ENCODE measurements at regions not wholly inside any gene's neighbourhood (a gene's known extent, or its start where the extent isn't known, plus 50 kb on each side); places are given as distances from the start of the nearest gene placed in this dataset.

DNA sequence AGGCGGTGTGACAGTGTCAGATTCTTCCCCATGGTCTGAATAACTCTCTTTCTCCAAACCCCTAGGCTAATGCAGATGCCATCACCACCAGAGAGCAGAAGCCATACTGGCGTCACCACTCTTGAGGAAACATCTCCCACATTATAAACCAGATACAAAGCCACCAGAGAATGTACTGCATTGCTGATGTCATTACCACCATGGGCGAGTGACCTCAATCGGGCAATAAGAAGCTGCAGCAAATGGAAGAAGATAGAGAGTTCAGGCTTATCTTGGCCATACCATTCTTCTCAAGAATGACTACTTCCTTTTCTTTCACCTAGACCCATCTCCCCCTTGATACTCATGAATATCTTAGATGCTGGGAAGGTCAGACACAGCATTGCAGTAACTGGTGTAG is 1157.2 kb downstream of the TMEM121 start:
- Mint-ChIP-seq H3K27me3 (peaks cover 15% of the 10 kb centered on the region), H3K36me3 (ENCODE audit: low read depth) (no peaks in the 10 kb centered on the region), H3K4me3 (no peak overlapping the region), H3K9me3 (no peaks in the 10 kb centered on the region), H3K4me1 (ENCODE audit: low read depth) (no peaks in the 10 kb centered on the region), H3K27ac (no peak overlapping the region)
- DNase-seq (no peak), ATAC-seq (no peak)
- ChIA-PET CTCF (interaction anchor here (0.7 to 4.0 kb wide), 7 partner anchors 8 to 111 kb away, joined by 3 to 20 read pairs (median 5); no protein-coding TSS in a partner anchor), POLR2A (no interaction called here)
- TF ChIP-seq, protein P1, sequence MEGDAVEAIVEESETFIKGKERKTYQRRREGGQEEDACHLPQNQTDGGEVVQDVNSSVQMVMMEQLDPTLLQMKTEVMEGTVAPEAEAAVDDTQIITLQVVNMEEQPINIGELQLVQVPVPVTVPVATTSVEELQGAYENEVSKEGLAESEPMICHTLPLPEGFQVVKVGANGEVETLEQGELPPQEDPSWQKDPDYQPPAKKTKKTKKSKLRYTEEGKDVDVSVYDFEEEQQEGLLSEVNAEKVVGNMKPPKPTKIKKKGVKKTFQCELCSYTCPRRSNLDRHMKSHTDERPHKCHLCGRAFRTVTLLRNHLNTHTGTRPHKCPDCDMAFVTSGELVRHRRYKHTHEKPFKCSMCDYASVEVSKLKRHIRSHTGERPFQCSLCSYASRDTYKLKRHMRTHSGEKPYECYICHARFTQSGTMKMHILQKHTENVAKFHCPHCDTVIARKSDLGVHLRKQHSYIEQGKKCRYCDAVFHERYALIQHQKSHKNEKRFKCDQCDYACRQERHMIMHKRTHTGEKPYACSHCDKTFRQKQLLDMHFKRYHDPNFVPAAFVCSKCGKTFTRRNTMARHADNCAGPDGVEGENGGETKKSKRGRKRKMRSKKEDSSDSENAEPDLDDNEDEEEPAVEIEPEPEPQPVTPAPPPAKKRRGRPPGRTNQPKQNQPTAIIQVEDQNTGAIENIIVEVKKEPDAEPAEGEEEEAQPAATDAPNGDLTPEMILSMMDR (IDR thresholded peaks at IDR 0.05), result no peak
- intact Hi-C loops (cut with micrococcal nuclease), result no loop called here

DNA sequence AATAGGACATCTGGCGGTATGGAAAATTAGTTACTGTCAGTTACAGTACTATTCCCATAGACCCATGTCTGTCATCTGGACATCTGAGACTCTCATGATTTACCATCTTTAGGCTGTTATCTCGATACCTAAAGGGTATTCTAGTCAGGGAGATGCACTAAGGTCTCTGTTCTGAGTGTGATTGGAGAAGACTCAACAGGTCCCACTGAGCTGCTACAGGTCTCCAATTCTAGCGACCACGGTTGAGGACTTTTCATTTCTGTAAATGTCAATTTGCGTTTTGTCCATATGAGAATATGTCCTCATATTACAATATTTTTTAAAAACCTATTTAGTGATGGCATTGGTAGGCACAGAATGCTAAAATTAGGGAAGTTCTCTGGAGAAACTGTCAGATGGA is 1160.2 kb downstream of the TMEM121 start:
- H3K27ac Mint-ChIP-seq, result no peak overlapping the region
- no peak for DNase-seq
- CTCF ChIA-PET, result interaction anchor here (1.0 kb wide), 1 partner anchor 11 kb away, joined by 3 read pairs; no protein-coding TSS in a partner anchor
- intact Hi-C loops (cut with micrococcal nuclease), result no loop called here
- TF ChIP-seq, protein P1 (IDR thresholded peaks at IDR 0.05), result no peak
- POLR2A ChIA-PET, result no interaction called here
- ATAC-seq, result no peak
- no peaks in the 10 kb centered on the region for H3K9me3 Mint-ChIP-seq
- no peak overlapping the region for H3K4me3 Mint-ChIP-seq
- H3K36me3 Mint-ChIP-seq (ENCODE audit: low read depth), result no peaks in the 10 kb centered on the region
- peaks cover 12% of the 10 kb centered on the region for H3K4me1 Mint-ChIP-seq (ENCODE audit: low read depth)
- H3K27me3 Mint-ChIP-seq, result peaks cover 14% of the 10 kb centered on the region

DNA sequence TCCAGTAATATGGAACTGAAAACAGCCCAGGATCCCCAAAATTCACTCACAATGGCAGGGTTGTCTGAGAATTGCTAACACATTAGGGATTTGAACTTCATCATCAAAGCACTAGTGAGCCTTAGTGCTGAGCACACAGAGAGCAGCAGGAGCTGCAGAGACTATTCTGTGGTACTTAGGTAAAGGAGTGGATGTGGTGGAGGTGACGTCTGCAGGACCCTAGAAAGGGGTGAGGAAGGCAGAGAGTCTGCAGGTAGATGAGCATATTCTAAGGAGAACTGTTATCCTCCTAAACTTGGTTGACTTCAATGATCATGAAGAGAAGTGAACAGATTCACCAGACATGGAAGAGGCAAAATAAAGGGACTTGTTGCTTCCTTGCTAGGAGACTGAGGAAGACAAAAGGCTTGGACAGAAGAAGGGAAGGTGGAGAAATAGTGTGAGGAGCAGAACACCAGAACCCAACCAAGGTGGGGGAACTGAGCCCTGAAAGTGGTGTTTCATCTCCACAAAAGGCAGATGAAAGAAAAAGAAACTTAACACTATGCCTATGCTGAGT is 1164.0 kb downstream of the TMEM121 start:
- Mint-ChIP-seq H3K36me3 (ENCODE audit: low read depth) (no peaks in the 10 kb centered on the region), H3K9me3 (no peaks in the 10 kb centered on the region), H3K4me1 (ENCODE audit: low read depth) (peaks cover 20% of the 10 kb centered on the region), H3K27me3 (peaks cover 4% of the 10 kb centered on the region), H3K4me3 (no peak overlapping the region), H3K27ac (no peak overlapping the region)
- CTCF ChIA-PET, result interaction anchor here (1.0 to 5.3 kb wide), 12 partner anchors 11 to 50 kb away, joined by 3 to 44 read pairs (median 8); no protein-coding TSS in a partner anchor
- no peak for ATAC-seq
- no peak for DNase-seq
- POLR2A ChIA-PET, result no interaction called here
- intact Hi-C loops (cut with micrococcal nuclease), result no loop called here
- TF ChIP-seq, protein P1 (IDR thresholded peaks at IDR 0.05), result no peak

DNA sequence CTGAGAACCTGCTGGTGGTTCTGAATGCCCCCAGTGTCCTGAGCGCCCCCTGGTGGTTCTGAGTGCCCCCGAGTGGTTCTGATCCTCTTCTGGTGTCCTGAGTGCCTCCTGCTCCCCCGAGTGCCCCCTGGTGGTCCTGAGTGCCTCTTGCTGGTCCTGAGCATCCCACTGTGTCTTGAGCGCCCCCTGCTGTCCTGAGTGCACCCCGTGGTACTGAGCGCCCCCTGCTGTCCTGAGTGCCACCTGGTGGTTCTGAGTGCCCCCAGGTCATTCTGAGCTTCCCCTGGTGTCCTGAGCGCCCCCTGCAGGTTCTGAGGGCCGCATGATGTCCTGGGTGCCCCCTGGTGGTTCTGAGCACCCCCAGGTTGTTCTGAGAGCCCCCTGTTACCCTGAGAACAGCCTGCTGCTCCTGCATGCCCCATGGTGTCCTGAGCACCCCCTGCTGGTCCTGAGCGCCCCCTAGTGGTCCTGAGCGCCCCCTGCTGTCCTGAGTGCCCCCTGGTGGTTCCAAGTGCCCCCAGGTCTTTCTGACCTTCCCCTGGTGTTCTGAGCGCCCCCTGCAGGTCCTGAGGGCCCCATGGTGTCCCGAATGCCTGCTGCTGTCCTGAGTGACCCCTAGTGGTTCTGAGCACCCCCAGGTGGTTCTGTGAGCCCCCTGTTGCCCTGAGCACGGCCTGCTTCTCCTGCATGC is 1165.4 kb downstream of the TMEM121 start:
- peaks cover 22% of the 10 kb centered on the region for H3K4me1 Mint-ChIP-seq (ENCODE audit: low read depth)
- intact Hi-C loops (cut with micrococcal nuclease), result no loop called here
- no peak overlapping the region for H3K4me3 Mint-ChIP-seq
- peaks cover 2% of the 10 kb centered on the region for H3K27me3 Mint-ChIP-seq
- POLR2A ChIA-PET, result interaction anchor here (1.5 kb wide), 2 partner anchors 12 to 28 kb away, joined by 3 read pairs; no protein-coding TSS in a partner anchor
- H3K36me3 Mint-ChIP-seq (ENCODE audit: low read depth), result no peaks in the 10 kb centered on the region
- CTCF ChIA-PET, result interaction anchor here (0.6 to 5.3 kb wide), 26 partner anchors 8 to 275 kb away, joined by 3 to 44 read pairs (median 5); no protein-coding TSS in a partner anchor
- TF ChIP-seq, protein P1 (IDR thresholded peaks at IDR 0.05), result peak; percentile 81
- peak; percentile 96 for DNase-seq
- H3K27ac Mint-ChIP-seq, result no peak overlapping the region
- peak; percentile 78 for ATAC-seq
- H3K9me3 Mint-ChIP-seq, result no peaks in the 10 kb centered on the region
